IMR-90 (cell line): ENCODE measurements at regions not wholly inside any gene's neighbourhood (a gene's known extent, or its start where the extent isn't known, plus 50 kb on each side); places are given as distances from the start of the nearest gene placed in this dataset.

ENCODE experiments used
- ATAC-seq: fragments of 200-7000 bp; cut with Tn5 transposase; 2 replicates; pipeline ENCODE4 v1.9.1; 2020; ENCODE audit warnings: low read depth, mild to moderate bottlenecking, moderate library complexity
- BruUV-seq: library from RNA; stranded (reverse); fragments of 400-500 nt; replicated peaks from 2 replicates; lab custom pipeline; 2021; lab: Mats Ljungman, UMichigan
- CTCF ChIA-PET: fragments of 300-600 bp; formaldehyde crosslinking; extraction: SDS; loops from one replicate; lab custom pipeline; 2021; ENCODE audit warnings: antibody characterized with exemption; lab: Yijun Ruan, JAX
- POLR2A ChIA-PET: fragments of 300-600 bp; sonication (Branson Sonifier 250); formaldehyde crosslinking; loops from one replicate; lab custom pipeline; 2022; ENCODE audit warnings: antibody characterized with exemption; ENCODE audit not compliant: unreplicated experiment; lab: Charles Lee
- DNase-seq: peaks from one replicate; pipeline ENCODE4 v3.0.0; 2013
- H2AFZ ChIP-seq: replicated peaks from 2 replicates; pipeline ENCODE3; 2013; ENCODE audit warnings: low read length, mild to moderate bottlenecking; ENCODE audit not compliant: poor library complexity
- H2AK5ac ChIP-seq: 2 replicates; pipeline ENCODE4 v1.6.1; 2013; ENCODE audit warnings: low read depth, low read length, inconsistent platforms
- H2AK9ac ChIP-seq: replicated peaks from 2 replicates; pipeline ENCODE3; 2013; ENCODE audit warnings: mild to moderate bottlenecking, low read depth, low read length, moderate library complexity; ENCODE audit not compliant: poor library complexity
- H2BK120ac ChIP-seq: 2 replicates; pipeline ENCODE4 v1.6.1; 2013; ENCODE audit warnings: low read depth, low read length, inconsistent platforms
- H2BK15ac ChIP-seq: 3 replicates; pipeline ENCODE4 v1.6.1; 2013; ENCODE audit warnings: low read depth, low read length, inconsistent platforms
- H2BK20ac ChIP-seq: 2 replicates; pipeline ENCODE4 v1.6.1; 2013; ENCODE audit warnings: low read depth, mild to moderate bottlenecking, inconsistent platforms, low read length, moderate library complexity
- H2BK5ac ChIP-seq: 2 replicates; pipeline ENCODE4 v1.6.1; 2013; ENCODE audit warnings: mild to moderate bottlenecking, low read depth, low read length, inconsistent platforms; ENCODE audit not compliant: poor library complexity, severe bottlenecking
- H3K14ac ChIP-seq: replicated peaks from 2 replicates; pipeline ENCODE4 v1.6.1; 2013; ENCODE audit warnings: low read depth, low read length, inconsistent platforms
- H3K18ac ChIP-seq: 2 replicates; pipeline ENCODE4 v1.6.1; 2013; ENCODE audit warnings: low read depth, low read length, control low read depth
- H3K23ac ChIP-seq: 2 replicates; pipeline ENCODE4 v1.6.1; 2013; ENCODE audit warnings: low read depth, low read length, inconsistent platforms
- H3K27ac ChIP-seq: 2 replicates; pipeline ENCODE4 v1.5.1; 2013; ENCODE audit warnings: mild to moderate bottlenecking, control low read depth, low read length; ENCODE audit not compliant: insufficient read depth
- H3K27me3 ChIP-seq: 2 replicates; pipeline ENCODE4 v1.6.1; 2013; ENCODE audit warnings: low read length; ENCODE audit not compliant: control insufficient read depth, insufficient read depth
- H3K36me3 ChIP-seq: 2 replicates; pipeline ENCODE4 v1.6.1; 2013; ENCODE audit warnings: low read length, mixed read lengths; ENCODE audit not compliant: control insufficient read depth, insufficient read depth
- H3K4ac ChIP-seq: 2 replicates; pipeline ENCODE4 v1.6.1; 2013; ENCODE audit warnings: low read depth, low read length, inconsistent platforms
- H3K4me1 ChIP-seq: 2 replicates; pipeline ENCODE4 v1.6.1; 2013; ENCODE audit warnings: low read length, mixed read lengths; ENCODE audit not compliant: control insufficient read depth, insufficient read depth
- H3K4me2 ChIP-seq: 2 replicates; pipeline ENCODE4 v1.6.1; 2013; ENCODE audit warnings: low read depth, mild to moderate bottlenecking, control low read depth, low read length, moderate library complexity
- H3K4me3 ChIP-seq: 2 replicates; pipeline ENCODE4 v1.5.1; 2013; ENCODE audit warnings: low read depth, mild to moderate bottlenecking, control low read depth, low read length, moderate library complexity; ENCODE audit not compliant: insufficient read depth
- H3K56ac ChIP-seq: 2 replicates; pipeline ENCODE4 v1.6.1; 2013; ENCODE audit warnings: low read length, inconsistent platforms; ENCODE audit not compliant: insufficient read depth; ENCODE audit errors: extremely low read depth
- H3K79me1 ChIP-seq, 2 experiments: 2 replicates each; pipeline ENCODE4 v1.6.1; 2013; ENCODE audit warnings: low read length in 2 of 2, inconsistent platforms in 1 of 2, low read depth in 1 of 2
- H3K9ac ChIP-seq: 2 replicates; pipeline ENCODE4 v1.6.1; 2013; ENCODE audit warnings: low read depth, low read length, control low read depth
- H3K9me1 ChIP-seq: 2 replicates; pipeline ENCODE4 v1.6.1; 2013; ENCODE audit warnings: low read length, inconsistent platforms; ENCODE audit not compliant: insufficient read depth
- H3K9me3 ChIP-seq: 2 replicates; pipeline ENCODE4 v1.6.1; 2013; ENCODE audit warnings: low read length; ENCODE audit not compliant: control insufficient read depth, insufficient read depth
- H4K20me1 ChIP-seq: 2 replicates; pipeline ENCODE4 v1.6.1; 2013; ENCODE audit warnings: low read length, inconsistent platforms; ENCODE audit not compliant: insufficient read depth
- H4K5ac ChIP-seq: 2 replicates; pipeline ENCODE4 v1.6.1; 2013; ENCODE audit warnings: mild to moderate bottlenecking, low read depth, low read length, control low read depth
- H4K8ac ChIP-seq, 2 experiments: 2 replicates each; pipeline ENCODE4 v1.6.1; 2013; ENCODE audit warnings: low read depth in 2 of 2, low read length in 2 of 2, control low read depth in 1 of 2, inconsistent platforms in 1 of 2
- H4K91ac ChIP-seq: 2 replicates; pipeline ENCODE4 v1.6.1; 2013; ENCODE audit warnings: low read depth, low read length, inconsistent platforms; ENCODE audit not compliant: insufficient read depth
- BHLHE40 ChIP-seq: fragments of 150-350 bp; IDR thresholded peaks from 2 replicates; pipeline ENCODE4 v1.6.1; 2016; ENCODE audit warnings: mild to moderate bottlenecking, low read depth, low read length
- CEBPB ChIP-seq: IDR thresholded peaks from 2 replicates; pipeline ENCODE4 v1.6.1; 2012; ENCODE audit warnings: low read depth, low read length, improper control_type of control experiment
- CHD1 ChIP-seq: IDR thresholded peaks from 2 replicates; pipeline ENCODE4 v1.6.1; 2012; ENCODE audit warnings: low read depth, low read length, improper control_type of control experiment
- CTCF ChIP-seq: conservative IDR thresholded peaks from 2 replicates; pipeline ENCODE4 v1.5.1; 2012; ENCODE audit warnings: mild to moderate bottlenecking, low read depth, low read length, improper control_type of control experiment
- ELK1 ChIP-seq: fragments of 150-350 bp; IDR thresholded peaks from 2 replicates; pipeline ENCODE4 v1.6.1; 2016; ENCODE audit warnings: low read depth, mild to moderate bottlenecking, low read length, moderate library complexity, borderline replicate concordance
- FOS ChIP-seq: fragments of 150-350 bp; IDR thresholded peaks from 2 replicates; pipeline ENCODE4 v1.6.1; 2016; ENCODE audit warnings: low read depth, low read length
- MAFK ChIP-seq: IDR thresholded peaks from 2 replicates; pipeline ENCODE4 v1.6.1; 2012; ENCODE audit warnings: low read depth, low read length, improper control_type of control experiment
- MAZ ChIP-seq: IDR thresholded peaks from 2 replicates; pipeline ENCODE4 v1.6.1; 2012; ENCODE audit warnings: low read depth, mild to moderate bottlenecking, low read length, improper control_type of control experiment, moderate library complexity, borderline replicate concordance
- MXI1 ChIP-seq: IDR thresholded peaks from 2 replicates; pipeline ENCODE4 v1.6.1; 2012; ENCODE audit warnings: low read depth, mild to moderate bottlenecking, low read length, moderate library complexity, borderline replicate concordance
- NFE2L2 ChIP-seq: fragments of 150-350 bp; IDR thresholded peaks from 2 replicates; pipeline ENCODE4 v1.6.1; 2016; ENCODE audit warnings: low read depth, mild to moderate bottlenecking, low read length
- POLR2A ChIP-seq: IDR thresholded peaks from 2 replicates; pipeline ENCODE4 v1.6.1; 2012; ENCODE audit warnings: mild to moderate bottlenecking, low read depth, low read length
- RAD21 ChIP-seq: IDR thresholded peaks from 2 replicates; pipeline ENCODE4 v1.6.1; 2012; ENCODE audit warnings: low read length, improper control_type of control experiment
- RCOR1 ChIP-seq: IDR thresholded peaks from 2 replicates; pipeline ENCODE4 v1.6.1; 2012; ENCODE audit warnings: mild to moderate bottlenecking, low read length, improper control_type of control experiment; ENCODE audit not compliant: insufficient replicate concordance
- RFX5 ChIP-seq: IDR thresholded peaks from 2 replicates; pipeline ENCODE4 v1.8.0; 2012; ENCODE audit warnings: low read depth, mild to moderate bottlenecking, low read length, moderate library complexity
- SMC3 ChIP-seq: fragments of 150-350 bp; IDR thresholded peaks from 2 replicates; pipeline ENCODE4 v1.6.1; 2016; ENCODE audit warnings: low read depth, mild to moderate bottlenecking, antibody characterized with exemption, low read length, moderate library complexity
- USF2 ChIP-seq: fragments of 150-350 bp; IDR thresholded peaks from 2 replicates; pipeline ENCODE4 v1.6.1; 2017; ENCODE audit warnings: mild to moderate bottlenecking, antibody characterized with exemption, low read length, low read depth
- WGBS, 2 experiments: methylation state at CpG; one replicate each; pipeline versions ENCODE4 v1.1.5 to v1.1.7; 2013; ENCODE audit warnings: missing lambda C conversion rate in 2 of 2; ENCODE audit not compliant: insufficient read length in 1 of 2; ENCODE audit errors: extremely low coverage in 2 of 2; 5-methylcytosine and 5-hydroxymethylcytosine counted together
- dilution Hi-C: fragments of 300-500 bp; cut with HindIII; formaldehyde crosslinking; loops from one replicate; pipeline ENCODE4 v1.14.3; 2018; ENCODE audit warnings: low sequenced_read_pairs; ENCODE audit not compliant: unreplicated experiment
- in situ Hi-C: fragments of 300-500 bp; cut with MboI; formaldehyde crosslinking; loops from 3 replicates; pipeline ENCODE4 v1.14.3; 2019; ENCODE audit warnings: low sequenced_read_pairs, inconsistent platforms, mixed read lengths
- intact Hi-C: fragments of 100-400 bp; cut with micrococcal nuclease; formaldehyde crosslinking; loops from 2 replicates; pipeline ENCODE4 v1.10.0; 2022

GRCh38 chrX:94854251-94854650 lies 1180.2 kb downstream of the FAM133A start:
- no peak overlapping the region for H2AFZ ChIP-seq

More at GRCh38 chrX:94854251-94854650, 1180.2 kb downstream of the FAM133A start:
- Histone ChIP-seq H3K4me2 (no peak overlapping the region), H3K27me3 (no peaks in the 10 kb centered on the region), H4K5ac (no peak overlapping the region), H3K9me3 (no peaks in the 10 kb centered on the region), H3K4ac (no peak overlapping the region), H3K27ac (no peak overlapping the region), H2AK5ac (no peak overlapping the region), H3K4me3 (no peak overlapping the region), H3K14ac (no peak overlapping the region), H3K4me1 (no peaks in the 10 kb centered on the region), H4K20me1 (no peaks in the 10 kb centered on the region), H2BK120ac (no peak overlapping the region), H3K56ac (no peak overlapping the region), H2BK20ac (no peak overlapping the region), H3K23ac (no peak overlapping the region), H3K36me3 (no peaks in the 10 kb centered on the region), H3K9me1 (no peaks in the 10 kb centered on the region), H2BK15ac (no peak overlapping the region), H3K18ac (no peak overlapping the region), H3K9ac (no peak overlapping the region), H2BK5ac (no peak overlapping the region), H4K91ac (no peak overlapping the region), H3K79me1 (no peaks in the 10 kb centered on the region), H4K8ac (no peak overlapping the region), H2AK9ac (no peak overlapping the region)
- CTCF ChIA-PET, result no interaction called here
- BruUV-seq, result no TSS peak
- POLR2A ChIA-PET, result no interaction called here
- intact Hi-C loops, result no loop called here
- dilution Hi-C loops, result no loop called here
- in situ Hi-C loops, result no loop called here
- DNase-seq (no peak), ATAC-seq (no peak)
- TF ChIP-seq NFE2L2 (no peak), BHLHE40 (no peak), MAFK (no peak), RFX5 (no peak), CEBPB (no peak), USF2 (no peak), MXI1 (no peak), RCOR1 (no peak), SMC3 (no peak), ELK1 (no peak), FOS (no peak), POLR2A (no peak), RAD21 (no peak), CTCF (no peak), CHD1 (no peak), MAZ (no peak)
- WGBS, 2 experiments, result no CpG with 5 or more reads among the region's 1 CpG
